Astrocyte (in vitro differentiated cells and primary cell): ENCODE measurements at regions not wholly inside any gene's neighbourhood (a gene's known extent, or its start where the extent isn't known, plus 50 kb on each side); places are given as distances from the start of the nearest gene placed in this dataset.

ENCODE experiments used
- CTCF ChIP-seq: IDR thresholded peaks from 2 replicates; pipeline ENCODE4 v1.5.1; 2011; ENCODE audit warnings: low read depth, mild to moderate bottlenecking, inconsistent platforms, low read length, moderate library complexity; ENCODE audit not compliant: insufficient read depth
- EZH2 ChIP-seq: IDR thresholded peaks from 2 replicates; pipeline ENCODE4 v1.6.1; 2012; ENCODE audit warnings: mild to moderate bottlenecking, low read length, inconsistent platforms; ENCODE audit not compliant: insufficient read depth

- TF ChIP-seq CTCF (no peak), EZH2 (no peak)
These were observed 324.0 kb downstream of the DSEL start for GRCh38 chr18:67192535-67192934.
